H1 (cell line): ENCODE measurements at regions not wholly inside any gene's neighbourhood (a gene's known extent, or its start where the extent isn't known, plus 50 kb on each side); places are given as distances from the start of the nearest gene placed in this dataset.

Experiments used
- CBX8 ChIP-seq: fragments of 300-800, 300-1000 bp; sonication (generic); IDR thresholded peaks from 2 replicates; pipeline ENCODE4 v1.7.1; 2016; ENCODE audit warnings: low read depth, low read length, borderline replicate concordance
- CHD7 ChIP-seq: fragments of 300-600 bp; sonication (generic); IDR thresholded peaks from 2 replicates; pipeline ENCODE4 v1.7.1; 2012; ENCODE audit warnings: low read length, moderate library complexity, mild to moderate bottlenecking, inconsistent platforms; ENCODE audit not compliant: insufficient replicate concordance
- CTCF ChIP-seq, 3 experiments: IDR thresholded peaks; 1 replicate in 2 of 3; 2 replicates in 1 of 3; pipeline versions ENCODE4 v1.5.1 to v1.6.1; 2011; ENCODE audit warnings: low read length in 3 of 3, mild to moderate bottlenecking in 3 of 3, inconsistent platforms in 2 of 3, low read depth in 1 of 3, moderate library complexity in 1 of 3; ENCODE audit not compliant: insufficient read depth in 1 of 3; ENCODE audit errors: control extremely low read depth in 1 of 3
- HDAC6 ChIP-seq: IDR thresholded peaks from one replicate; pipeline ENCODE4 v1.7.1; 2012; ENCODE audit warnings: low read depth, mild to moderate bottlenecking, inconsistent platforms, low read length, moderate library complexity
- SUZ12 ChIP-seq: fragments of 200-600 bp; sonication (generic); IDR thresholded peaks from 2 replicates; pipeline ENCODE4 v1.6.1; 2012; ENCODE audit warnings: mild to moderate bottlenecking, inconsistent platforms, low read length, moderate library complexity, mixed read lengths
- TAF7 ChIP-seq: optimal IDR thresholded peaks from 2 replicates; pipeline ENCODE3; 2011; ENCODE audit warnings: low read depth, mild to moderate bottlenecking, inconsistent platforms, low read length, moderate library complexity, borderline replicate concordance
- TBP ChIP-seq: IDR thresholded peaks from 2 replicates; pipeline ENCODE4 v1.6.1; 2011; ENCODE audit warnings: low read depth, low read length, improper control_type of control experiment

- TF ChIP-seq CHD7, result no peak
- no peak for TF ChIP-seq CTCF (IDR thresholded peaks at IDR 0.05; ENCODE audit: control extremely low read depth in 1 of 3, insufficient read depth in 1 of 3, low read depth in 1 of 3, low read length in 3 of 3)
- TF ChIP-seq TAF7, result no peak
- no peak for TF ChIP-seq TBP
- no peak for TF ChIP-seq CBX8
- TF ChIP-seq SUZ12, result no peak
- no peak for TF ChIP-seq HDAC6
- TF ChIP-seq, all 59 proteins: peak for 0
These were observed 212.4 kb upstream of the HNRNPA3 start (continued) for GRCh38 chr2:177000061-177000714.
